ENCODE measurements at regions not wholly inside any gene's neighbourhood (a gene's known extent, or its start where the extent isn't known, plus 50 kb on each side); places are given as distances from the start of the nearest gene placed in this dataset.
"Not testable (repeated sequence)": the region's sequence is repeated elsewhere in the genome, so short reads cannot be mapped to it uniquely, and the experiment has no call there.

- DNase-seq (ENCODE audit: low spot score), result no peak
Measured at GRCh38 chr6:95660544-95660943, 83.2 kb downstream of the MANEA start.

GRCh38 chr6:95670011-95670463 lies 92.7 kb downstream of the MANEA start:
- no peak for DNase-seq (ENCODE audit: low spot score)

- no peak for DNase-seq (ENCODE audit: low spot score)
Measured at GRCh38 chr6:95676011-95676628, 98.8 kb downstream of the MANEA start.

- DNase-seq (ENCODE audit: low spot score), result no peak
Measured at GRCh38 chr6:95679981-95680380, 102.6 kb downstream of the MANEA start.

DNA sequence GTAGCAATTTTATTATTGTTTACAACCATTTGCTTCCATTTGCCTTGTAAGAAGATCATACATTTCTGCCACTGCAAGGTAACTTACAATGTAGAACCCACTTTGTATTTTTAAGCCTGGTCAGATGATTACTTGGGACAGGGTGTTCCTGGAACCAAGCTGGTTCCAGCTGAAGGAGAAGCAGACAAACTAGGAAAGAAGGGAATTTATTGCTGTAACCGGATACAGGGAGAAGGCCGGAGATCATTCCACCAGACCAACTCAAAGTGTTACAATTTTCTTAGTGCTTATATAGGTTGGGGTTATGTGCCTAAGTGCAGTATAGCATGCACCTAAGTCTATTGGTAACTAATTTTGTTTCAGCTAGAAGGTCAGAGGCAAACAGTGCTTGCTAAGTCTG lies 104.4 kb downstream of the MANEA start:
- no peak for DNase-seq (ENCODE audit: low spot score)

DNA sequence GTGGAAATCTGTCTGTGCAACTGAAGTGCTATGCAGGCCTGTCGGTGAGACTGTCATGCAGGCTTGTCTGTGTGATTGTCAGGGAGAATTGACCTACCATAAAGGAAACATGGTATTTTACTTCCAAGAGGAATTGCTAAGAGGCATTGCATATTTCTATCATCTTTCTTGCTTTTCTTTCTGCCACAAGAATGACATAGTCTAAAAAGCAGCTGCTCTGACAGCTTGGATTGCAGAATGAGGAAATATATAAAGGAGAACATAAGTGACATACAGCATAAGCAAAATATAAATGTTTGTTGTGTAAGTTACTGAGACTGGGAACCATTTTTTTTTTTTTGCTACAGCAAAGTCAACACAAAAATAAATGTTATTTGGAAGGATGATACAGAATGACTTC lies 105.1 kb downstream of the MANEA start:
- DNase-seq (ENCODE audit: low spot score), result no peak

DNA sequence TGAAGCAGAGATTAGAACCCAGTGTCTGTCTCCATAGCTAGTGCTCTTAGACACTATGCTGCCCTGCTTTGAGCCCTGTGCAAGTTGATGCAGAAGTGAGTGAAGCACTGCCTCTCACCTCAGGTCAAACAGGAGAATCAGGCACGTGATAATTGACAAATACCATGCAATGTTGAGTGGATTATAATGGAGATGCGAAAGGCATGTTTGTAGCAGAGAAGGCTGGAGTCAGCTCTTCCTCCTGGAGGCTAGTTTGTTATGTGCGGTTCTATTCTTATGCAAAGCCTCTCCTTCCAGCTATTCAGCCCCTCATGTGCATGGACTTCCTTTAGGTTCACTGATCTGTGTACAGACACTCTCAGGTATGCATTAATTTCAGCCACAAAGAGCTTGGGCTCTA lies 108.5 kb downstream of the MANEA start:
- DNase-seq (ENCODE audit: low spot score), result no peak

DNA sequence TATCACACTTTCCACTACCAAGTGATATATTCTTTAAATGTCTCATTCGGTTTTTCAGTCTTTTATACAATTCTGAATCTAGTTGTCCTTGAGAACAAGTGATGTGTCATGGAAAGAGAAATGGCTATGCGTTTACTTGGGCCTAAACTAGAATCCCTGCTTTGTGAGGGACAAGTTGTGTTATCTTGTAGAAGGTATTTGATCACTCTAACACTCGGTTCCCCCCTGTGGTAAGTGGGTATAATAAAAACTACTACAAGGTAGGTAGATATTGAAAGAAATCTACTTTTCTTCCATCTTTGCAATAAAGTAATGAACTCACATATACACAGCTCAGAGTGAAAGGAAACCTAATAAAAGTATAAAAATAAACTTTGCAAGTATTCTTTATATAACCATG lies 108.9 kb downstream of the MANEA start:
- no peak for DNase-seq (ENCODE audit: low spot score)

- DNase-seq (ENCODE audit: low spot score), result no peak
Measured at GRCh38 chr6:95686895-95687294, 109.6 kb downstream of the MANEA start.

DNA sequence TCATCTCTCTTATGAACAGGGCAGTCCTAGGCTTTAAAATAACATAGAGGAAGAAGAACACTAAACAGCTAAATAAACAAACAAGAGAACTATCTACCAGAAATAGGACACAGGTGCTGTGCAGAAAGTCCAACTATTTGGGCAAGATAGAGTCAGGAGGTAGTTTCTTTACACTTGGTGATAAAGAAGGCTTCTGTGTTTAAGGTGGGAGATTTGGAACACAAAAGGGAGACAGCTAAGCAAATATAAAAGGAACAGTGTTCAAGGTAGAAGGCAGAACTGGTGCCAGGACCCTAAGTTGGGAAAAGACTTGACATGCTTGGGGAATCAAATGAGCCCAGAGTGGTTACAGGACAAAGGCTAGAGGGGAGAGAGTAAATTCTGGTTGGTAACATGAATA lies 110.5 kb downstream of the MANEA start:
- DNase-seq (ENCODE audit: low spot score), result no peak

DNA sequence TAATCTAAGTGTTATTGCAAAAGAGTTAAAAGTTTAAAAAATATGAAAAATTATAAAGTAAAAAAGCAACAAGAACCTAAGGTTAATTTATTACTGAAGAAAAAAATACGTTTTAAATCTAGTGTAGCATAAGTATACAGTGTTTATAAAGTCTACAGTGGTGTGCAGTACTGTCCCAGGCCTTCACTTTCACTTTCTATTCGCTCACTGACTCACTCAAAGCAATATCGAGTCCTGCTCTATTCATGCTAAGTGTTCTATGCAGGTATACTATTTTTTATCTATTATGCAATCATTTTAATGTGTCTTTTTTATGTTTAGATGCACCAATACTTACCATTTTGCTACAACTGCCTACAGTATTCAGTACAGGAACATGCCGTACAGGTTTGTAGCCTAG lies 113.0 kb downstream of the MANEA start:
- no peak for DNase-seq (ENCODE audit: low spot score)

DNA sequence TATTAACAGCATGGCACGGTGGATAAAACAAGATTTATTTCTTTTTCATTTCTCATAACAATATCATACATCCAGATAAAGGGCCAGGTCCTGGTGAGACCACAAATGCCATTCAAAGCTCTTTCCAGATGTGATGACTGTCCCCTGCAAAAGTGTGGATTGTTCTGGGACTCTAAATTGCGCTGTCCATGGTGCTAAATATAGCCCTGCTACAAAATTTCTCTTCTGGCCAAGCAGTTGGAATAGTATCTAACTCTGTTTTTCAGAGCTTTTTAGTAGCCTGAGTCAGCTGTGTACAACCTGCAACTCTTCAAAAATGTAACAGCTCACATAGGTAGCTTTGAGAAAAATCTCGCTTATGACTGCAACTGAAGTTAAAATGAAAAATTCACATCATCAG lies 115.8 kb downstream of the MANEA start:
- DNase-seq (ENCODE audit: low spot score), result no peak

DNA sequence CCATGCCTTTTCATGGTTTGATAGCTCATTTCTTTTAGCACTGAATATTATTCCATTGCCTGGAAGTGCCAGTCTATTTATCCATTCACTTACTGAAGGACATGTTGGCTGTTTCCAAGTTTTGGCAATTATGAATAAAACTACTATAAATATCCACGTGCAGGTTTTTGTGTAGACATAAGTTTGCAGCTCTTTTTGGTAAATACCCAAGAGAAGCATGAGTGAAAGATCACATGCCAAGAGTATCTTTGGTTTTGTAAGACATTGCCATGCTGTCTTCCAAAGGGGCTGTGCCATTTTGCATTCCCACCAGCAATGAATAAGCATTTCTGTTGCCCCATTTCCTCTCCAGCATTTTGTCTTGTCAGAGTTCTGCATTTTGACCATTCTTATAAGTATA lies 120.9 kb downstream of the MANEA start:
- DNase-seq (ENCODE audit: low spot score), result no peak

- DNase-seq (ENCODE audit: low spot score), result no peak
Measured at GRCh38 chr6:95723638-95724037, 146.3 kb downstream of the MANEA start.

GRCh38 chr6:95725344-95725743 lies 148.0 kb downstream of the MANEA start:
- DNase-seq (ENCODE audit: low spot score), result no peak

GRCh38 chr6:95740157-95740556 lies 162.8 kb downstream of the MANEA start:
- DNase-seq (ENCODE audit: low spot score), result no peak

DNA sequence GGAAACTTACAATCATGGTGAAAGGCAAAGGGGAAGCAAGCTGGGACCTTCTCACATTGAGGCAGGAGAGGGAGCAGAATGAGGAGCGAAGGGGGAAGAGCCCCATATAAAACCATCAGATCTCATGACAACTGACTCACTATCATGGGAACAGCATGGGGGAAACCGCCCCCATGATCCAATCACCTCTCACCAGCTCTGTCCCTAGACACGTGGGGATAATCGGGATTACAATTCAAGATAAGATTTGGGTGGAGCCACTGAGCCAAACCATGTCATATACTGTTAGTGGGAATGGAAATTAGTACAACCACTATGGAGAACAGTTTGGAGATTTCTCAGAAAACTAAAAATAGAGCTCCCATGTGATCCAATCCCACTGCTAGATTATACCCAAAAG lies 163.7 kb downstream of the MANEA start:
- no peak for DNase-seq (ENCODE audit: low spot score)

DNA sequence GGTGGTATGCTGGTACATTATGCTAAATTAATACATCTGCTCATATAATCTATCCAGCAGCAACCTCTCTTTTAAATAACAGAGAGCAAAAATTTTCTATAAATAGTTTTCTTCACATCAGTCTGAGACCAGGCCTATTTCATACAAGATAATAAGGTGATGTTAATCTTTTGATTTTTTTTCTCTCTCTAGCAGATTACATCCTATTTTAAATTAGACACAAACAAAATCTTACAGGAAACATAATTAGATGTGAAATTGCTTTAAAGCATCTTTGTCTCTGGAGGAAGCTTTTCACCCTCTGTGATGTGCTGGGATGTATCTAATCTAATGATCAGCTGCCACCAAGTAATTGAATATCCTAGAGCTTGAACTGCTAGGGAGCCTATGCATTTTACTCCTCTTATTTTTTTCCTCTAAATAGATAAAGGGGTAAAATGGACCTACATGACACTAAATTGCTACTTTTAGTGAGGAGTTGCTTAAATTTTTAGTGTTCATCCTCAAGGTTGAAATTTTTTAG lies 165.5 kb downstream of the MANEA start:
- no peak for DNase-seq (ENCODE audit: low spot score)

- no peak for DNase-seq (ENCODE audit: low spot score)
Measured at GRCh38 chr6:95743591-95743990, 166.3 kb downstream of the MANEA start.

DNA sequence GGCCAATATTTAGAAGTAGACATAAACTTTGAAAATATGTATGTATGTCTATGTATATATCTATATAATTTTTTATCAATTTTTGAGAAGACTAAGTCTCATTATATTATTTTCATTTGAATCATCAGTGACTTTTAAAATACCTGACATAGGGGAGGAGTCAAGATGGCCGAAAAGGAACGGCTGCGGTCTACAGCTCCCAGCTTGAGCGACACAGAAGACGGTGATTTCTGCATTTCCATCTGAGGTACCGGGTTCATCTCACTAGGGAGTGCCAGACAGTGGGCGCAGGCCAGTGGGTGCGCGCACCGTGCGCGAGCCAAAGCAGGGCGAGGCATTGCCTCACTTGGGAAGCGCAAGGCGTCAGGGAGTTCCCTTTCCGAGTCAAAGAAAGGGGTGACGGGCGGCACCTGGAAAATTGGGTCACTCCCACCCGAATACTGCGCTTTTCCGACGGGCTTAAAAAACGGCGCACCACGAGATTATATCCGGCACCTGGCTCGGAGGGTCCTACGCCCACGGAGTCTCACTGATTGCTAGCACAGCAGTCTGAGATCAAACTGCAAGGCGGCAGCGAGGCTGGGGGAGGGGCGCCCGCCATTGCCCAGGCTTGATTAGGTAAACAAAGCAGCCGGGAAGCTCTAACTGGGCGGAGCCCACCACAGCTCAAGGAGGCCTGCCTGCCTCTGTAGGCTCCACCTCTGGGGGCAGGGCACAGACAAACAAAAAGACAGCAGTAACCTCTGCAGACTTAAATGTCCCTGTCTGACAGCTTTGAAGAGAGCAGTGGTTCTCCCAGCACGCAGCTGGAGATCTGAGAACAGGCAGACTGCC lies 181.1 kb downstream of the MANEA start:
- DNase-seq (ENCODE audit: low spot score), result not testable (repeated sequence)

- DNase-seq (ENCODE audit: low spot score), result no peak
Measured at GRCh38 chr6:95767897-95768463, 190.6 kb downstream of the MANEA start.

DNA sequence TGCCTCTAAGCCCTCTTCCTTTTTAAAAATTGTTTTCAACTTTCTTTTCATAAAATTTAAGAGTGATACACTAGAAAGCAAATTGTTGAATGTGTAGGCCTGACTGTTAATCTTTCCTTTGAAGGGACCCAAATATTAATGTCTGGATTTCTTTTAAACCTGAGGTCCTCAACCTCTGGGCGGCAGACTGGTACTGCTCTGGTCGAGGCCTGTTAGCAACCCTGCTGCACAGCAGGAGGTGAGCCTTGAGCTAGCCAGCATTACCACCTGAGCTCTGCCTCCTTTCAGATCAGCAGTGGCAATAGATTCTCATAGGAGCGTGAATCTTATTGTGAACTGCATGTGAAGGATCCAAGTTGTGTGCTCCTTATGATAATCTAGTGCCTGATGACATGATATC lies 191.2 kb downstream of the MANEA start:
- DNase-seq (ENCODE audit: low spot score), result no peak

DNA sequence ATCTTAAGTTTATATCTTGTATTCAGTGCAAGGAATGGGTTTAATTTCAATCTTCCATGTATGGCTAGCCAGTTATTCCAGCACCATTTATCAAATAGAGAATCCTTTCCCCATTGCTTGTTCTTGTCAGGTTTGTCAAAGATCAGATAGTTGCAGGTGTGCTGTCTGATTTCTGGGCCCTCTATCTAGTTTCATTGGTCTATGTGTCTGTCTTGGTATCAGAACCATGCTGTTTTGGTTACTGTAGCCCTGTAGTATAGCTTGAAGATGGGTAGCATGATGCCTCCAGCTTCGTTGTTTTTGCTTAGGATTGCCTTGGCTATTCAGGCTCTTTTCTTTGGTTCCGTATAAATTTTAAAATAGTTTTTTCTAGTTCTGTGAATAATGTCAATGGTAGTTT lies 200.0 kb downstream of the MANEA start:
- DNase-seq (ENCODE audit: low spot score), result no peak

Measured in D341Med (cell line).